ENCODE measurements at regions not wholly inside any gene's neighbourhood (a gene's known extent, or its start where the extent isn't known, plus 50 kb on each side); places are given as distances from the start of the nearest gene placed in this dataset.

DNA sequence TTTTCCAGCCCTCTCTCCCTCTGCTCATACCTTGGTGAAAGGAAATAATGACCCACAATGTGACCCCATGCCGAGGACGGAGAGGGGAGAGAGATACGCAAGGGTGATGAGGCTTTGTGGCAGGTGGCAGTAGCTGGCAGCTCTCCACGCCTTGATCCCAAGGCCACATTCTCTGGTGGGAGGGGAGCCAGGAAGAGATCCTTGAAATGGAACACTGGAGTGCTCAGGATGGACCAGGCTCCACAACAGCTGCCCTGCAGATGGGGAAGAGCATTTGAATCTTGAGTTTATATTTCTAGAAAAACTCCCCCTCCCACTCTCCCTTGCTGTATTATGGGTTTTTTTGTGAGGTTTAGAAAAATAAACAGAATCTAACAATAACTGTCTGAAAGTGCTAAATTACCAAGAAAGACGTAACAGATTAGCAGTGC lies 61.6 kb upstream of the CDON start:
- TF ChIP-seq, protein P1, sequence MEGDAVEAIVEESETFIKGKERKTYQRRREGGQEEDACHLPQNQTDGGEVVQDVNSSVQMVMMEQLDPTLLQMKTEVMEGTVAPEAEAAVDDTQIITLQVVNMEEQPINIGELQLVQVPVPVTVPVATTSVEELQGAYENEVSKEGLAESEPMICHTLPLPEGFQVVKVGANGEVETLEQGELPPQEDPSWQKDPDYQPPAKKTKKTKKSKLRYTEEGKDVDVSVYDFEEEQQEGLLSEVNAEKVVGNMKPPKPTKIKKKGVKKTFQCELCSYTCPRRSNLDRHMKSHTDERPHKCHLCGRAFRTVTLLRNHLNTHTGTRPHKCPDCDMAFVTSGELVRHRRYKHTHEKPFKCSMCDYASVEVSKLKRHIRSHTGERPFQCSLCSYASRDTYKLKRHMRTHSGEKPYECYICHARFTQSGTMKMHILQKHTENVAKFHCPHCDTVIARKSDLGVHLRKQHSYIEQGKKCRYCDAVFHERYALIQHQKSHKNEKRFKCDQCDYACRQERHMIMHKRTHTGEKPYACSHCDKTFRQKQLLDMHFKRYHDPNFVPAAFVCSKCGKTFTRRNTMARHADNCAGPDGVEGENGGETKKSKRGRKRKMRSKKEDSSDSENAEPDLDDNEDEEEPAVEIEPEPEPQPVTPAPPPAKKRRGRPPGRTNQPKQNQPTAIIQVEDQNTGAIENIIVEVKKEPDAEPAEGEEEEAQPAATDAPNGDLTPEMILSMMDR (IDR thresholded peaks at IDR 0.05), result no peak
- no peak for TF ChIP-seq POLR2A (IDR thresholded peaks at IDR 0.05)

All from Peyer's patch (tissue), 4 donors.